CD4-positive, alpha-beta T cell treated with Interleukin-17A for 1 hour (primary cell): ENCODE measurements at regions not wholly inside any gene's neighbourhood (a gene's known extent, or its start where the extent isn't known, plus 50 kb on each side); places are given as distances from the start of the nearest gene placed in this dataset.

ENCODE experiments used
- DNase-seq: peaks from one replicate; pipeline ENCODE4 v3.0.0-alpha.2; 2020

DNA sequence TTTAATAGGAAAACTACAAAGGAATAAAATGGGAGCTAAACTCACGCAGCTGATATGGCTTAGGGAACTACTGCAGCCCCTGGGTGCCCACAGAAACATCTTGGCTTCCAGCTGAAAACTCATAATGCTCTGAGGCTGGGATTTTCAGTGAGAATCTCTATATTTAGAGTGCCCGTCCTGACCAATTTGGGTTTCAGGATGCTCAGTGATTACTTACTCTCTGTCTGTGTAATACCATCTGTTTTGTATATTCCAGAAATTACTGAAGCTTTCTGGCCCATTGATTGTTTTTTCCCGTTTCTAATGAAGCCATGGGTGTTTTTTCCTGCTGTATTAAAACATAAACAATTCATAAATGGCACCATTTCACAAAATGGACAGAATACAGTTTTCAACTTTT is 50.6 kb upstream of the ZNF385D start:
- DNase-seq, result no peak

- DNase-seq, result no peak
Measured at GRCh38 chr3:21803604-21804003, 52.6 kb upstream of the ZNF385D start.

DNA sequence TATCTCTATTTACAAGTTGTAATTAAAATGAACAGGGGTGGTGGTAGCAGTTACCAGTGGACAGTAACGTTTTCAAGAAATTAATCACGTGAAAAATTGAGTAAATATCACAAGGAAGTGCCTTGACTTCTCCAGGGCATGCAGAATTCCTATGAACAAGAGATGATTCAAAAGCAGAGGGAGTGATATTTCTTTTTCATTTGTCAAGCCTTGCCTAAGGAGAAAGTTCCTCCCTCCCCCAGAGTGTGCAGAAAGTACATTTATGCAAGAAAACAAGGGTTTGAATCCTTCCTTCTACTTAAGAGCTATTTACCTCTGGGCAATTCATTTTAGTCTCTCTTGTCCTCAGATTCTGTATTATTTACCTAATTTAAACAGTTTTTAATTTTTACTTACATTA is 53.3 kb upstream of the ZNF385D start:
- no peak for DNase-seq

GRCh38 chr3:21806733-21807132 is 55.7 kb upstream of the ZNF385D start:
- DNase-seq, result no peak

DNA sequence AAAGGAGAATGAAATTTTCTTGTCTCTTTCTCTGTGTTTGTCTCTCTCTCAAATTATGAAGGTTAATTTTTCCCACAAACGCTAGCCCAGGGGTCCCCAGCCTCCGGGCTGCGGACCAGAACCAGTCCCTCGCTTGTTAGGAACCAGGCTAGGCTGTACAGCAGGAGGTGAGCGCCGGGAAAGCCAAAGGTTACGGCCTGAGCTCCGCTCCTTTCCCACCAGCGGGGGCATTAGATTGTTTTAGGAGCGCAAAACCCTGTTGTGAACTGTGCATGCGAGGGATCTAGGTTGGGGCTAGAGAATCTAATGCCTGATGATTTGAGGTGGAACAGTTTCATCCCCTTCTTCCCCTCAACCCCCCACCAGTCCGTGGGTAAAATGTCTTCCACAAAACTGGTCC is 74.7 kb upstream of the ZNF385D start:
- no peak for DNase-seq

DNA sequence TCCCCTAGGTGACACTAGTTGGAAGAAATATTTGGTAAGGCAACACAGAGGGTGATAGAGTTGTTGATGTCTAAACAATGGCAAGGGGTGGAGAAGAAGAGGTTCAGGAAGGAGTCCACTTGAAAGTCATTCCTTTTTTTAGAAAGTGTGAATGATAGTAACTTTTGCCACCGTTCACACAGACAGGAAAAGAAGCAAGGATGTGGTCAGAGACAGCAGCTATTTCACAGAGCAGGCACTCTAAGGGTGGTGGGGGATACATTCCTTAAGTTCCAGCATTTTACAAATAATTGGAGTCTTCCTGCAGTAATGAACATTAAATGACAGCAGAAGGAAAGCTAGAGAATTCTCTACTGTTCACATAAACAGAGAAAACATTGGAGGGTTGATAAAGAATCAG is 75.4 kb upstream of the ZNF385D start:
- DNase-seq, result no peak

- DNase-seq, result no peak
Measured at GRCh38 chr3:21830541-21830940, 79.5 kb upstream of the ZNF385D start.

- DNase-seq, result no peak
Measured at GRCh38 chr3:21835264-21835663, 84.3 kb upstream of the ZNF385D start.

- no peak for DNase-seq
Measured at GRCh38 chr3:21836227-21836626, 85.2 kb upstream of the ZNF385D start.

- no peak for DNase-seq
Measured at GRCh38 chr3:21839176-21839575, 88.2 kb upstream of the ZNF385D start.

DNA sequence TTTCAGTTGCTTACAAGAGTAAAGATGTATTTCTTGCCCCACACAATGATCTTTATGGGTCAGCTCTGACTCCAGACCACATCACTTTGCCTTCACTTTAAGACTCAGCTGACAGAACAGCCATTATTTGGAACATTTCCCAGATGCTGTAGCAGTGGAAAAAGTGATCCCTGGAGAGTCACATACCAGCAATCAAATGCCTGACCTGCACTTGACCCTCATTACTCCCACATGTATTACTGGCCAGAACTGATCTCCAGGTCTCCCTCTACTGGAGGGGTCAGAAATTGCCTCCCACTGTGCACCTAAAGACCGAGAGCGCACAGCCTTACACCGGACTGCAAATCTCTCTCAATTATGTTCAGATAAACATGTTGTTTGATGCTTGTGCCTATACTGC is 88.6 kb upstream of the ZNF385D start:
- DNase-seq, result no peak

DNA sequence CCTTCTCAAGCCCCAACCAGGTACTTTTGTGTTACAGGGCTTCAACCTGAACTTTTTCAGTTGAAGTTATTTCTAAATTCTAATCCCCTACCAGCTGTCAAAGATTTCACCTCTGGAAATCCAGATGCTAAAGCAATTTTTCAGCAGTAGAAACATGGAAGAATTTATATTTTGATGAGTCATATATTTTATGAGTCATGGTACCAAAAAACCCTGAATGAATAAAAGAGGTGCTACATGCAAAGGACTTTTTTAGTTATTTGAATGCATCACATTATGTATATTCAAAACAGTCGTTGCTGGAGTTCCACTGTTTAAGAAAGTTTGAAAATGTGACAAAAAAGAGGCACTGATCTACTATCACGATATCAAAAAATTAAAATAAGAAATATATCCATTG is 96.0 kb upstream of the ZNF385D start:
- DNase-seq, result no peak

DNA sequence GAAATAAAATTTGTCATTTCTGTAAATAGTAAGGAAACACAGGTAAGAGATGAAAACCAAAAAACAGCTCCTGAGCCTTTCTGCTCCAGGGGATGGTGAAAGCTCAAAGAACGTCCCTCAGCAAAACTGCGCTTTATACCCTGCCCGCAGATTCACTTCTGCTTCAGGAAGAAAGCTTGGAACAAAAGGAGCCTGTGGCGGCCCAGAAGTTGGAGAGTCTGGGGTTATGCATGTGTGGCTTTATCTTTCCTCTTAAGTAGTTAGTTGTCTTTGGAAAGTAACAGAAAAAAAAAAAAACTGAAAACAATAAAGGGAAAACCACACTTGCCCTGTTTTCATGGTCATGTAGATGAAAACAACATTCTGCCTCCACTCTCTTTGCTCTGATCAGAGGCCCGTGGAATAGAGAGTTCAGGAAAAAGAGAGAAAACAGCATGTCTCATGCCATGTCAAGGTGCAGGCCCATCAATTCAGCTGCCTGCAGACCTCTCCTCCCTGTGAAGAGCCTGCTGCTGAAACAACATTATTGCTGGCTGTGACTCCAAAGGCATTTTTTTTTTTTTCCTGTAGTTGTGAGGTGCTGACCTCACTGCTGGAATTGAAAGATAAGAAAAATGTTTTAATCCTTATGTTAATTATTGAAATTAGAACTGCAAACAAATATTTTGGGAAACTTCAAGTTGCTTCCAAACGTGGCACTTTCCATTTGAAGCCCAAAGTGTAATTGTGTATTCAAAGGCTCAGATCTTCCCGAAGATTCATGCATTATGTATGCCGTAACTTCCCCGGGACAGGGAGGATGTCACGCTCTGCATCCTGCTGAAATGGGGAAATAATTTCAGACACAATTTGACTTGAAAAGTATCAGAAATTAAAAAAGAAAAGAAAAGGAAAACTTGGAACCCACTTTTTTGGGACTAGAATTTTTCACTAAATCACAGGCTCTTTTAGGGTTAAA is 108.4 kb upstream of the ZNF385D start:
- no peak for DNase-seq

DNA sequence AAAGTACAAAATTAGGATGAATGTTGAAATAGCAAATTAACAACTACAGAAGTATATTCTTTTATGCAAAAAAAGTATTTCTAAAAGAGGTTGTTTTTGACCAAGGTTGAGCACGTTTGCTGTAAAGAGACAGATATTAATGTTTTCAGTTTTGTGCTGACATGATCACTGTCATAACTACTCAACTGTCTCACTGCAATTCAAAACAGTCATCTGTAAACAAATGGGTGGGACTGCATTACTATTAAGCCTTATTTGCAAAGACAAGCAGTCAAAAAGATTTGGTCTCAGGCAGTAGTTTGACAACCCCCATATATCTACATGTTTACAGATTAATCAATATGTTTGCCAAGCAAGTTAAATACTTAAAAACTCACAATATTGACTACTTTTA is 109.1 kb upstream of the ZNF385D start:
- DNase-seq, result no peak

GRCh38 chr3:21860657-21861056 is 109.6 kb upstream of the ZNF385D start:
- no peak for DNase-seq

DNA sequence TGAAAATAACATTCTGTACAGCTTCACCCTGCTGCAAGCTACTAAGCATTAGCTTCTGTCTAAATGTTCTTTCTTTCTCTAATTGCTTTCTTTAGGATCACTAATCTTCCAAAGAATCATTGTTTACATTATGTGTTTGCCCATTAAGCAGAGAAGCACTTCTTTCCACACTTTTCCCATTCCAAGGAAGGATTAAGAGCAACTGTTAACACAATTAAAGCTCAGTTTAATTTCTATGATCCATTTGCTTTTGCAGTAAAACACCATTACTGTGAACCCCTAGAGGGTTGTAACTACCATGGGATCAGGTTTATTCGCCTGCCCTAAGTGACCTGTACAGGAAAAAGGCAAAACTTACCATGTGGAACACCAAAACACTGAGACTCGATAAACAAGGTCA is 125.8 kb upstream of the ZNF385D start:
- no peak for DNase-seq

DNA sequence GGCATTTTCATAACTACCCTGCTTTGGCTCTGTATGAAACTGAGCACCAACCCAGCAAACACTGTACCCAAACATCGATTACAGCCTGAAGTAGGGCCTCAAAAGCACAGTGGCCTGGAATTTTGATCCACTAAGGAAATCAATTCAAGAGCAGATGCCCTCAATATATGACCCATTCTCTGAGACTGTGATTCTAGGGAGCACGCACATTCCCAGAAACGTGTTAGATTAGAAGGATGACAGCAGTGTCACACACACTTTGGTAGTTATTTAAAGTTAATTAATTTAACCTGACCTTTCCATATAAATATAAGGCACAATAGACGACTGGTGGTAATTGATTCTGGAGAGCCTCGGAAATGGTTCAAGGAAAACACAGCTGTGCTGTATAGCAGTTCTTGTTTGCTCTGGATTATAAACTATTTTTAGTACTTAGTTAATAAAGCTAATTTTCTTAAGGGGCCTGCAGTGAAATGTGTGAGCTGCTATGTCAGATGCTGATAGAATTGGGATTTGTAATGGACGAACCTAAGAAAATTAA is 126.3 kb upstream of the ZNF385D start:
- DNase-seq, result no peak

- no peak for DNase-seq
Measured at GRCh38 chr3:21879184-21879886, 128.3 kb upstream of the ZNF385D start.

GRCh38 chr3:21888656-21889055 is 137.6 kb upstream of the ZNF385D start:
- DNase-seq, result no peak

GRCh38 chr3:21889166-21889565 is 138.2 kb upstream of the ZNF385D start:
- no peak for DNase-seq

DNA sequence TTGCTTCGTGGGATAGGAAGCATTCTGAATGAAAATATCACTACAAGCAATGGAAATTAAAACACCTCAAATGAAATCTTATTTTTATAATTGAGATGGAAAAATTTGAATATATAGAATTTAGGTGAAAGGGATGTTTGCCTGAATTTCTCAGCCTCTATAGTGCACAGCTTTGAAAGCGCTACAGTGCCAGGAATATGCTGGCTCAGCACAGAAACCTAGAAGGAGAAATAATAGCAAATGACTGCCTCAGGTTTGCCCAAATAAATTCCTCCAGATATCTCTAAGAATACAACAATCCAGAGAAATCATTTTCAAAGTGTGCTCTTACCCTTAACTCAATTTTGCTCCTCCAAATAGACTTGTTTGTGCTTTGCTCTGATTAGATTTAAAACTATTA is 141.1 kb upstream of the ZNF385D start:
- no peak for DNase-seq

DNA sequence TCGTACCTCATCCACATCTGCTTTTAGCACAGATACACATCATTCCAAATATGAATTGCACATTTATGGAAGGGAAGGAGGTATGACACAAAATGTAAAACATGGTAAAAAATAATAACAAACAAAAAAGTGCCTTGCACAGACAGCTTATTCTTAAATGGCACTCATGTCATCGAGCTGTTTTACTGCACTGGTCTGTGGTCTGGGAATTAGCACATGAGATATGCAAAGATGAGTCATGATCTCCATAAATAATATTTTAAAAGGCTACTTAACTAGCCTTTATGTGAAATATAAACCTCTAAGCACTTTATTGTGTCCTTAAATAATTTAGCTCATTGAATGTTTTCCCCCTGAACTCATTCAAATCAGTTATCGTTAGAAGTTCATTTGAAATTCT is 142.2 kb upstream of the ZNF385D start:
- no peak for DNase-seq

DNA sequence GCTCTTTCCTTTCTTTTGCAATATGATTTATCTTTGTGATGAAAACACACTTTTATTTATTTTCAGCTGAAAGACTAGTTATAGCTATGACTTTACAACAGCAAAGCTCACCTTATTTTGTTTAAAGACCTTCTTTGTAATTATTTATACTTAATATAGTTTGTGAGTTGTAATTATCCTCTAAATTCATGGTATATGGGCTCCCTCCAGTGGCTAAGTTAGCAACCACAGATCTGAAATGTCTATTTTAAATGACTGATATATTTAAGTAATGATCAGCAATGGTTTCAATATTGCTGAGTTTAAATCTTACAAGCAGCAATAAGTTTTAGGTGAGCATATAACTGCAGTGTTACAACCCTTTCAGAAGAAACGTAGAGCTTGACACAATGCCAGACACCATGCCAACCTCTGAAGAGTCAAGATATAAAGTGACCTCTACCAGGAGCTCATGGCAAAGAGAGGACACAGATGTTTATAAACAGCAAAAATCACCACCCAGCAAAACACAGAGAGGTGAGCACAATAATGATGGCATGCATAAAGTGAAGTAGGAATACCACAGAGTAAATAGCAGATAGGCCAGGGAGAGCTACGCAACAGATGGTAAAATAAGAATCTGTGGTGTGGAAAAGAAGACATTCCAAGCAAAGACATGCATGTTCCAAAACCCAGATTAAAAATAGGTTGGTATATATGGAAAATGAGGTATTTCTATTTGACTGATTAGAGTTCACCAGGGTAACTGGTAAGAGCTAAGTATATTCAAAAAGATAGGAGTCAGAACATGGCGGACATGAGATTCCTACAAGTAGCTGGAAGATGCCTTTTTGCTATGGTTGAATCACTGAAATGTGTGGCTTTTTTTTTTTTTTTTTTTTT is 143.7 kb upstream of the ZNF385D start:
- no peak for DNase-seq
